ENCODE measurements at regions not wholly inside any gene's neighbourhood (a gene's known extent, or its start where the extent isn't known, plus 50 kb on each side); places are given as distances from the start of the nearest gene placed in this dataset.

DNA sequence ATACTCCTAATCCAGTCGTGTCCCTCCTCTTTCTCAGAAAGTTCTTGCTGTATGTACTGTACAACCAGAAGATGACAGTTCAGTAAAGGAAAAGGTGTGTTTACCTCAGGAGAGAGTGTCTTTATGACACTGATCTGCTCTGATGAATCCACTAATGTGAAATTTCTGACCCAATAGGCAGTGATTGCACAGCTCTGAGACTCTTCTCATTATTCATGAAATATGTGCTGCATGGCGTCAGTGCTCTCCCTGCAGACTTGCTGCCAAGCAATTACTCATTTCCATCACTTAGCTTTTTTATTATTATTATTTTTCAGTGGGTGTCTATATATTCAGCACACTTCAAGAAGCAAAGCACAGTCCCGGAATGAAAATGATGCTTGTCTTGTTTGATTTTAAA is 389.0 kb downstream of the RASEF start:
- H3K27me3 ChIP-seq (ENCODE audit: insufficient read depth, low read depth, low read length) = no peaks in the 10 kb centered on the region
- H4K20me1 ChIP-seq (ENCODE audit: insufficient read depth) = no peaks in the 10 kb centered on the region
- no peaks in the 10 kb centered on the region for H3K79me2 ChIP-seq (replicated peaks; ENCODE audit: insufficient read depth, low read length)
- H2AFZ ChIP-seq (ENCODE audit: low read depth, low read length) = no peak overlapping the region
- peak overlapping the region; percentile 44 for H3K4me3 ChIP-seq (ENCODE audit: low read length)
- H3K27ac ChIP-seq (ENCODE audit: low read length) = peak overlapping the region; percentile 76
- peak overlapping the region; percentile 24 for H3K4me2 ChIP-seq (ENCODE audit: low read length)
- H3K9me2 ChIP-seq (ENCODE audit: insufficient read depth, low read length) = no peaks in the 10 kb centered on the region
- no peaks in the 10 kb centered on the region for H3K9me3 ChIP-seq (ENCODE audit: low read length)
- H3K9ac ChIP-seq (ENCODE audit: low read length) = peak overlapping the region; percentile 24
- no peaks in the 10 kb centered on the region for H3K36me3 ChIP-seq (ENCODE audit: insufficient read depth, low read length)
- no peaks in the 10 kb centered on the region for H3F3A ChIP-seq (ENCODE audit: insufficient read depth, low read length, poor library complexity, severe bottlenecking)
- TF ChIP-seq, protein P1, sequence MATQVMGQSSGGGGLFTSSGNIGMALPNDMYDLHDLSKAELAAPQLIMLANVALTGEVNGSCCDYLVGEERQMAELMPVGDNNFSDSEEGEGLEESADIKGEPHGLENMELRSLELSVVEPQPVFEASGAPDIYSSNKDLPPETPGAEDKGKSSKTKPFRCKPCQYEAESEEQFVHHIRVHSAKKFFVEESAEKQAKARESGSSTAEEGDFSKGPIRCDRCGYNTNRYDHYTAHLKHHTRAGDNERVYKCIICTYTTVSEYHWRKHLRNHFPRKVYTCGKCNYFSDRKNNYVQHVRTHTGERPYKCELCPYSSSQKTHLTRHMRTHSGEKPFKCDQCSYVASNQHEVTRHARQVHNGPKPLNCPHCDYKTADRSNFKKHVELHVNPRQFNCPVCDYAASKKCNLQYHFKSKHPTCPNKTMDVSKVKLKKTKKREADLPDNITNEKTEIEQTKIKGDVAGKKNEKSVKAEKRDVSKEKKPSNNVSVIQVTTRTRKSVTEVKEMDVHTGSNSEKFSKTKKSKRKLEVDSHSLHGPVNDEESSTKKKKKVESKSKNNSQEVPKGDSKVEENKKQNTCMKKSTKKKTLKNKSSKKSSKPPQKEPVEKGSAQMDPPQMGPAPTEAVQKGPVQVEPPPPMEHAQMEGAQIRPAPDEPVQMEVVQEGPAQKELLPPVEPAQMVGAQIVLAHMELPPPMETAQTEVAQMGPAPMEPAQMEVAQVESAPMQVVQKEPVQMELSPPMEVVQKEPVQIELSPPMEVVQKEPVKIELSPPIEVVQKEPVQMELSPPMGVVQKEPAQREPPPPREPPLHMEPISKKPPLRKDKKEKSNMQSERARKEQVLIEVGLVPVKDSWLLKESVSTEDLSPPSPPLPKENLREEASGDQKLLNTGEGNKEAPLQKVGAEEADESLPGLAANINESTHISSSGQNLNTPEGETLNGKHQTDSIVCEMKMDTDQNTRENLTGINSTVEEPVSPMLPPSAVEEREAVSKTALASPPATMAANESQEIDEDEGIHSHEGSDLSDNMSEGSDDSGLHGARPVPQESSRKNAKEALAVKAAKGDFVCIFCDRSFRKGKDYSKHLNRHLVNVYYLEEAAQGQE (IDR thresholded peaks at IDR 0.05; ENCODE audit: borderline replicate concordance) = peak; percentile 26
- no peak for TF ChIP-seq EZH2 (IDR thresholded peaks at IDR 0.05; ENCODE audit: borderline replicate concordance, insufficient read depth, low read length, poor library complexity, severe bottlenecking)
- TF ChIP-seq POLR2AphosphoS5 (IDR thresholded peaks at IDR 0.05) = peak; percentile 71
- TF ChIP-seq MXI1 (conservative IDR thresholded peaks at IDR 0.05; ENCODE audit: poor library complexity, severe bottlenecking) = no peak
- peak; percentile 80 for TF ChIP-seq EP300 (conservative IDR thresholded peaks at IDR 0.05; ENCODE audit: poor library complexity, severe bottlenecking)
- TF ChIP-seq RAD21 (conservative IDR thresholded peaks at IDR 0.05) = no peak

DNA sequence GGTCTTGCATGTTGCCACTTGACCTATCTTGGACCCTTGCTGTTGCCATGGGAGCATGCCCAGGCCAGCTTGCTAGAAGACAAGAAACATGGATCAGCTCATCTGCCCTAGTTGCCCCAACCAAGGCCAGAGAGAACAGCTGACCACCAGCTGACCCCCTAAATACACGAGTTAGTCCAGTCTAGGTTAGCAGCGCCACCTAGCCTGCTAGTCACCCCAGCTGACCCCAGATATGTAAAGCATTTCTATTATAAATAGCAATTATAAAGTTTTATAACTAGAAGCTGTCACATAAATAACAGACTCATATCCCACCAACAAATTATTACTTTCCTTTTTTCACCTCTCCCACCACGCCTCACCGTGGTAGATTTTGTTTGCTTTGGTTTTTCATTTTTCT is 387.8 kb downstream of the RASEF start:
- H3K27me3 ChIP-seq (ENCODE audit: insufficient read depth, low read depth, low read length) = no peaks in the 10 kb centered on the region
- peak overlapping the region; percentile 1 for H3K4me2 ChIP-seq (ENCODE audit: low read length)
- peak overlapping the region; percentile 76 for H3K27ac ChIP-seq (ENCODE audit: low read length)
- no peaks in the 10 kb centered on the region for H3K36me3 ChIP-seq (ENCODE audit: insufficient read depth, low read length)
- no peak overlapping the region for H2AFZ ChIP-seq (ENCODE audit: low read depth, low read length)
- no peaks in the 10 kb centered on the region for H3K9me3 ChIP-seq (ENCODE audit: low read length)
- H3K9ac ChIP-seq (ENCODE audit: low read length) = no peak overlapping the region
- TF ChIP-seq MXI1 (conservative IDR thresholded peaks at IDR 0.05; ENCODE audit: poor library complexity, severe bottlenecking) = no peak
- TF ChIP-seq EP300 (conservative IDR thresholded peaks at IDR 0.05; ENCODE audit: poor library complexity, severe bottlenecking) = no peak
- no peak for TF ChIP-seq RAD21 (conservative IDR thresholded peaks at IDR 0.05)
- TF ChIP-seq TAF1 (IDR thresholded peaks at IDR 0.05; ENCODE audit: low read depth) = no peak
- TF ChIP-seq, protein P2, sequence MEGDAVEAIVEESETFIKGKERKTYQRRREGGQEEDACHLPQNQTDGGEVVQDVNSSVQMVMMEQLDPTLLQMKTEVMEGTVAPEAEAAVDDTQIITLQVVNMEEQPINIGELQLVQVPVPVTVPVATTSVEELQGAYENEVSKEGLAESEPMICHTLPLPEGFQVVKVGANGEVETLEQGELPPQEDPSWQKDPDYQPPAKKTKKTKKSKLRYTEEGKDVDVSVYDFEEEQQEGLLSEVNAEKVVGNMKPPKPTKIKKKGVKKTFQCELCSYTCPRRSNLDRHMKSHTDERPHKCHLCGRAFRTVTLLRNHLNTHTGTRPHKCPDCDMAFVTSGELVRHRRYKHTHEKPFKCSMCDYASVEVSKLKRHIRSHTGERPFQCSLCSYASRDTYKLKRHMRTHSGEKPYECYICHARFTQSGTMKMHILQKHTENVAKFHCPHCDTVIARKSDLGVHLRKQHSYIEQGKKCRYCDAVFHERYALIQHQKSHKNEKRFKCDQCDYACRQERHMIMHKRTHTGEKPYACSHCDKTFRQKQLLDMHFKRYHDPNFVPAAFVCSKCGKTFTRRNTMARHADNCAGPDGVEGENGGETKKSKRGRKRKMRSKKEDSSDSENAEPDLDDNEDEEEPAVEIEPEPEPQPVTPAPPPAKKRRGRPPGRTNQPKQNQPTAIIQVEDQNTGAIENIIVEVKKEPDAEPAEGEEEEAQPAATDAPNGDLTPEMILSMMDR (IDR thresholded peaks at IDR 0.05; ENCODE audit: poor library complexity, severe bottlenecking) = no peak
- no peak for TF ChIP-seq SMC3 (conservative IDR thresholded peaks at IDR 0.05; ENCODE audit: poor library complexity)
- no peak for TF ChIP-seq POLR2AphosphoS5 (IDR thresholded peaks at IDR 0.05)
- TF ChIP-seq EZH2 (IDR thresholded peaks at IDR 0.05; ENCODE audit: borderline replicate concordance, insufficient read depth, low read length, poor library complexity, severe bottlenecking) = no peak
- TF ChIP-seq, protein P1 (IDR thresholded peaks at IDR 0.05; ENCODE audit: borderline replicate concordance) = no peak
- no peaks in the 10 kb centered on the region for H3K9me2 ChIP-seq (ENCODE audit: insufficient read depth, low read length)
- H3F3A ChIP-seq (ENCODE audit: insufficient read depth, low read length, poor library complexity, severe bottlenecking) = no peaks in the 10 kb centered on the region
- H4K20me1 ChIP-seq (ENCODE audit: insufficient read depth) = no peaks in the 10 kb centered on the region
- H3K4me3 ChIP-seq (ENCODE audit: low read length) = peak overlapping the region; percentile 44
- no peaks in the 10 kb centered on the region for H3K79me2 ChIP-seq (replicated peaks; ENCODE audit: insufficient read depth, low read length)
